ENCODE measurements at regions not wholly inside any gene's neighbourhood (a gene's known extent, or its start where the extent isn't known, plus 50 kb on each side); places are given as distances from the start of the nearest gene placed in this dataset.

GRCh38 chr1:62995173-62995572, 211.2 kb downstream of the ATG4C start (continued):
- TF ChIP-seq NANOG (IDR thresholded peaks at IDR 0.05; ENCODE audit: borderline replicate concordance) (no peak), CREB1 (CRISPR knock-in tag; IDR thresholded peaks at IDR 0.05; ENCODE audit: low read depth) (no peak), POLR2AphosphoS5 (IDR thresholded peaks at IDR 0.05; ENCODE audit: low read depth) (no peak), ZNF114 (CRISPR knock-in tag; IDR thresholded peaks at IDR 0.05) (no peak), EZH2 (IDR thresholded peaks at IDR 0.05; ENCODE audit: low read depth, unreplicated experiment) (no peak), REST (IDR thresholded peaks at IDR 0.05; ENCODE audit: unreplicated experiment) (no peak), EZH2phosphoT487 (IDR thresholded peaks at IDR 0.05; ENCODE audit: unreplicated experiment) (no peak)
- TF ChIP-seq, protein P1, sequence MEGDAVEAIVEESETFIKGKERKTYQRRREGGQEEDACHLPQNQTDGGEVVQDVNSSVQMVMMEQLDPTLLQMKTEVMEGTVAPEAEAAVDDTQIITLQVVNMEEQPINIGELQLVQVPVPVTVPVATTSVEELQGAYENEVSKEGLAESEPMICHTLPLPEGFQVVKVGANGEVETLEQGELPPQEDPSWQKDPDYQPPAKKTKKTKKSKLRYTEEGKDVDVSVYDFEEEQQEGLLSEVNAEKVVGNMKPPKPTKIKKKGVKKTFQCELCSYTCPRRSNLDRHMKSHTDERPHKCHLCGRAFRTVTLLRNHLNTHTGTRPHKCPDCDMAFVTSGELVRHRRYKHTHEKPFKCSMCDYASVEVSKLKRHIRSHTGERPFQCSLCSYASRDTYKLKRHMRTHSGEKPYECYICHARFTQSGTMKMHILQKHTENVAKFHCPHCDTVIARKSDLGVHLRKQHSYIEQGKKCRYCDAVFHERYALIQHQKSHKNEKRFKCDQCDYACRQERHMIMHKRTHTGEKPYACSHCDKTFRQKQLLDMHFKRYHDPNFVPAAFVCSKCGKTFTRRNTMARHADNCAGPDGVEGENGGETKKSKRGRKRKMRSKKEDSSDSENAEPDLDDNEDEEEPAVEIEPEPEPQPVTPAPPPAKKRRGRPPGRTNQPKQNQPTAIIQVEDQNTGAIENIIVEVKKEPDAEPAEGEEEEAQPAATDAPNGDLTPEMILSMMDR (conservative IDR thresholded peaks at IDR 0.05; ENCODE audit: low read depth in 2 of 2), result no peak

- H3K79me2 ChIP-seq (replicated peaks; ENCODE audit: insufficient read depth), result no peaks in the 10 kb centered on the region
- peaks cover 29% of the 10 kb centered on the region for H3K4me1 Mint-ChIP-seq
- H3F3A ChIP-seq (replicated peaks; ENCODE audit: low read depth), result no peaks in the 10 kb centered on the region
- H3K36me3 ChIP-seq (ENCODE audit: insufficient read depth), result no peaks in the 10 kb centered on the region
- H3K4me3 Mint-ChIP-seq, result no peak overlapping the region
- H3K27me3 ChIP-seq (ENCODE audit: insufficient read depth), result no peaks in the 10 kb centered on the region
- no peaks in the 10 kb centered on the region for H3K36me3 Mint-ChIP-seq (ENCODE audit: low read depth)
- DNase-seq (ENCODE audit: low spot score) (no peak), ATAC-seq (no peak)
- no peak overlapping the region for H3K4me3 ChIP-seq
- H3K27me3 Mint-ChIP-seq (ENCODE audit: insufficient read depth, low read depth, poor library complexity), result peaks cover 4% of the 10 kb centered on the region
- no peak overlapping the region for H3K27ac ChIP-seq (ENCODE audit: low read depth)
- H3K9me3 Mint-ChIP-seq, result no peaks in the 10 kb centered on the region
- H2AFZ ChIP-seq, result peak overlapping the region; percentile 45; the same call in 1 of the 2 replicates
- H3K27ac Mint-ChIP-seq, result no peak overlapping the region
- H4K20me1 ChIP-seq (replicated peaks; ENCODE audit: insufficient read depth), result no peaks in the 10 kb centered on the region
- peaks cover 5% of the 10 kb centered on the region; the same call in 1 of the 2 replicates for H3K9me2 ChIP-seq (ENCODE audit: insufficient read depth)
- no peak overlapping the region for H3K4me2 ChIP-seq
- H3K4me1 ChIP-seq (ENCODE audit: insufficient read depth), result peaks cover 20% of the 10 kb centered on the region
- TF ChIP-seq POLR2AphosphoS5 (IDR thresholded peaks at IDR 0.05; ENCODE audit: low read depth) (no peak), STAT1 (IDR thresholded peaks at IDR 0.05; ENCODE audit: unreplicated experiment) (no peak), ETS1 (IDR thresholded peaks at IDR 0.05) (no peak), CREB1 (CRISPR knock-in tag; IDR thresholded peaks at IDR 0.05; ENCODE audit: low read depth) (no peak), EZH2phosphoT487 (IDR thresholded peaks at IDR 0.05; ENCODE audit: unreplicated experiment) (no peak), NANOG (IDR thresholded peaks at IDR 0.05; ENCODE audit: borderline replicate concordance) (no peak), EZH2 (IDR thresholded peaks at IDR 0.05; ENCODE audit: low read depth, unreplicated experiment) (no peak)
- TF ChIP-seq, protein P1 (conservative IDR thresholded peaks at IDR 0.05; ENCODE audit: low read depth in 2 of 2), result no peak
Measured at GRCh38 chr1:62997884-62998283, 214.0 kb downstream of the ATG4C start.
